Epidermal melanocyte (primary cell): ENCODE measurements at regions not wholly inside any gene's neighbourhood (a gene's known extent, or its start where the extent isn't known, plus 50 kb on each side); places are given as distances from the start of the nearest gene placed in this dataset.

Experiments
- DNase-seq: peaks from one replicate; pipeline ENCODE4 v3.0.0; 2011; ENCODE audit warnings: low spot score; ENCODE audit not compliant: insufficient read length

GRCh38 chr17:55668312-55668920, 54.2 kb downstream of the TMEM100 start:
- DNase-seq = no peak

- no peak for DNase-seq
Observed at GRCh38 chr17:55666806-55667205, 55.9 kb downstream of the TMEM100 start.

- DNase-seq = no peak
Observed at GRCh38 chr17:55664287-55664686, 58.4 kb downstream of the TMEM100 start.

- no peak for DNase-seq
Observed at GRCh38 chr17:55663400-55663799, 59.3 kb downstream of the TMEM100 start.

GRCh38 chr17:55661963-55662834, 60.5 kb downstream of the TMEM100 start:
- no peak for DNase-seq

- DNase-seq = no peak
Observed at GRCh38 chr17:55661256-55661758, 61.4 kb downstream of the TMEM100 start.

- DNase-seq = no peak
Observed at GRCh38 chr17:55660178-55660886, 62.3 kb downstream of the TMEM100 start.

GRCh38 chr17:55659661-55660060, 63.0 kb downstream of the TMEM100 start:
- DNase-seq = no peak

- no peak for DNase-seq
Observed at GRCh38 chr17:55655777-55656176, 66.9 kb downstream of the TMEM100 start.

- DNase-seq = no peak
Observed at GRCh38 chr17:55654821-55655220, 67.8 kb downstream of the TMEM100 start.

- no peak for DNase-seq
Observed at GRCh38 chr17:55654022-55654421, 68.6 kb downstream of the TMEM100 start.

GRCh38 chr17:55652825-55653224, 69.8 kb downstream of the TMEM100 start:
- DNase-seq = no peak

GRCh38 chr17:55652114-55652823, 70.4 kb downstream of the TMEM100 start:
- no peak for DNase-seq

GRCh38 chr17:55649957-55650597, 72.6 kb downstream of the TMEM100 start:
- no peak for DNase-seq

GRCh38 chr17:55648086-55648485, 74.6 kb downstream of the TMEM100 start:
- no peak for DNase-seq

GRCh38 chr17:55645361-55645760, 77.3 kb downstream of the TMEM100 start:
- DNase-seq = no peak

GRCh38 chr17:55644346-55644745, 78.3 kb downstream of the TMEM100 start:
- no peak for DNase-seq

GRCh38 chr17:55642741-55643140, 79.9 kb downstream of the TMEM100 start:
- DNase-seq = no peak

- DNase-seq = no peak
Observed at GRCh38 chr17:55641676-55642081, 81.0 kb downstream of the TMEM100 start.

GRCh38 chr17:55639096-55639495, 83.6 kb downstream of the TMEM100 start:
- no peak for DNase-seq
